ENCODE measurements at regions not wholly inside any gene's neighbourhood (a gene's known extent, or its start where the extent isn't known, plus 50 kb on each side); places are given as distances from the start of the nearest gene placed in this dataset.
A peak's percentile ranks its signal among the peaks of the same experiment; 100 is the strongest.
"Not testable (repeated sequence)": the region's sequence is repeated elsewhere in the genome, so short reads cannot be mapped to it uniquely, and the experiment has no call there.

- not testable (repeated sequence) for DNase-seq (ENCODE audit: low read depth)
Observed at GRCh38 chr5:34189246-34189645, 146.2 kb upstream of the C1QTNF3 start.

DNA sequence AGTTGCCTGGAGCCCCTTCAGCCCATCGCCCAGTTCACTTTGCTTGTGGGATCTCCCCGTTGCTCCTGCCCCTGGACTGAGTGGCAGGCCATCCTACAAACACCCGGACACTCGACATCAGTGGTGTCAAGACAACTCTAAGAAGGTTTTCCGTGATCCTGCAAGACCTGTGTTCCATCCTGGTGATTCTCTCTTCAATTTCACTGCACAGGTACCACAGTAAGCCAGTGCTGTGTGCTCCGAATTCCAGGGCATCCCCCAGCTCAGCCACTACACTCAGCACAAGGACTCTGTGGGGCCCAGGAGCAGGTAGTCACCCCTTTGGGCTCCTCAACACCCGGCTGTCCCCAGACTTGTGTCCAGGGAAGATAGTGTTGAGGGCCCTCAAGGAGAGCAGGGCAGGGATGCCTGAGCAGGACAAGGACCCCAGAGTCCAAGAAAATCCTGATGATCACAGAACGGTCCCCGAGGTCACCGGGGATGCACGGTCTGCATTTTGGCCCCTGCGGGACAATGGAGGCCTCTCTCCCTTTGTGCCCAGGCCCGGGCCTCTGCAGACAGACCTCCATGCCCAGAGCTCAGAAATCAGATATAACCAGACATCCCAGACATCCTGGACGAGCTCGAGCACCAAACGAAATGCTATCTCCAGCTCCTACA, 146.9 kb upstream of the C1QTNF3 start:
- peak; percentile 2 for DNase-seq (ENCODE audit: low read depth)

GRCh38 chr5:34190466-34190865, 147.5 kb upstream of the C1QTNF3 start:
- DNase-seq (ENCODE audit: low read depth) = peak; percentile 0

DNA sequence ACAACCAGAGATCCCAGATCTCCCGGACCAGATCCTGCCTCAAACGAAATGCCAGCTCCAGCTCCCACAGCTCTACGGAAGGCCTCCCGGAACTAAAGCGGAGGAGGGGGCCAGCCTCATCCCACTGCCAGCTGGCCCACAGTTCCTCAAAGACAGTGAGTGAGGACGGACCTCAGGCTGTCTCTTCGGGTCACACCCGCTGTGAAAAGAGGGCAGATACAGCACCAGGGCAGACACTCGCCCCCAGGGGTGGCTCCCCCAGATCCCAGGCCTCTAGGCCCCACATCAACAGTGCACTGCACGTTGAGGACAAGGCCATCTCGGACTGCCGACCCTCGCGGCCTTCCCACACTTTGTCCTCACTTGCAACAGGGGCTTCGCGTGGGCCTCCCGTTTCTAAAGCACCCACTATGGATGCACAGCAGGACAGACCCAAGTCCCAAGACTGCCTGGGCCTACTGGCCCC, 148.3 kb upstream of the C1QTNF3 start:
- peak; percentile 0 for DNase-seq (ENCODE audit: low read depth)

DNA sequence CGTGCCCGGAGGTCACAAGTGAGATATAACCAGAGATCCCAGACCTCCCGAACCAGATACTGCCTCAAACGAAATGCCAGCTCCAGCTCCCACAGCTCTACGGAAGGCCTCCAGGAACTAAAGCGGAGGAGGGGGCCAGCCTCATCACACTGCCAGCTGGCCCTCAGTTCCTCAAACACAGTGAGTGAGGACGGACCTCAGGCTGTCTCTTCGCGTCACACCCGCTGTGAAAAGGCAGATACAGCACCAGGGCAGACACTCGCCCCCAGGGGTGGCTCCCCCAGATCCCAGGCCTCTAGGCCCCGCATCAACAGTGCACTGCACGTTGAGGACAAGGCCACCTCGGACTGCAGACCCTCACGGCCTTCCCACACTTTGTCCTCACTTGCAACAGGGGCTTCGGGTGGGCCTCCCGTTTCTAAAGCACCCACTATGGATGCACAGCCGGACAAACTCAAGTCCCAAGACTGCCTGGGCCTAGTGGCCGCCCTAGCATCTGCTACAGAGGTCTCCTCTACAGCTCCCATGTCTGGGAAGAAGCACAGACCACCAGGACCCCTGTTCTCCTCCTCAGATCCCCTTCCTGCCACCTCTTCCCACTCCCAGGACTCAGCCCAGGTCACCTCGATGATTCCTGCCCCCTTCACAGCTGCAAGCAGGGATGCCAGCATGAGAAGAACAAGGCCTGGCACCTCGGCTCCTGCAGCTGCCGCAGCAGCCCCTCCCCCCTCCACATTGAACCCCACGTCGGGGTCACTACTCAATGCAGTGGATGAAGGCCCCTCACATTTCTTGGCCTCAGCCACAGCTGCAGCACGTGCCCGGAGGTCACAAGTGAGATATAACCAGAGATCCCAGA, 149.3 kb upstream of the C1QTNF3 start:
- DNase-seq (ENCODE audit: low read depth) = peak; percentile 5

GRCh38 chr5:34192923-34193262, 149.9 kb upstream of the C1QTNF3 start:
- DNase-seq (ENCODE audit: low read depth) = not testable (repeated sequence)

GRCh38 chr5:34193297-34193696, 150.3 kb upstream of the C1QTNF3 start:
- DNase-seq (ENCODE audit: low read depth) = not testable (repeated sequence)

GRCh38 chr5:34193804-34194203, 150.8 kb upstream of the C1QTNF3 start:
- peak; percentile 26 for DNase-seq (ENCODE audit: low read depth)

GRCh38 chr5:34196091-34196490, 153.1 kb upstream of the C1QTNF3 start:
- not testable (repeated sequence) for DNase-seq (ENCODE audit: low read depth)

DNA sequence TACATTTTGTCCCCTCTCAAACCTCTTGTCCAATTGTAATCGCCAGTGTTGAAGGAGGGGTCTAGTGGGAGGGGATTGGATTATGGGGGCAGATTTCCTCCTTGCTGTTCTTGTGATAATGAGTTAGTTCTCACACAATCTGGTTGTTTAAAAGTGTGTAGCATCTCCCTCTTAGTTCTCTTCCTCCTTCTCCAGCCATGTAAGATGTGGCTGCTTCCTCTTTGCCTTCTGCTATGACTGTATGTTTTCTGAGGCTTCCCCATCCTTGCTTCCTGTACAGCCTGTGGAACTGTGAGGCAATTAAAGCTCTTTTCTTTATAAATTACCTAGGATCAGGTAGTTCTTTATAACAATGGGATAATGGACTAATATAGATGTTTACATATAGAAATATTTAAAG, 162.3 kb upstream of the C1QTNF3 start:
- DNase-seq (ENCODE audit: low read depth) = not testable (repeated sequence)

DNA sequence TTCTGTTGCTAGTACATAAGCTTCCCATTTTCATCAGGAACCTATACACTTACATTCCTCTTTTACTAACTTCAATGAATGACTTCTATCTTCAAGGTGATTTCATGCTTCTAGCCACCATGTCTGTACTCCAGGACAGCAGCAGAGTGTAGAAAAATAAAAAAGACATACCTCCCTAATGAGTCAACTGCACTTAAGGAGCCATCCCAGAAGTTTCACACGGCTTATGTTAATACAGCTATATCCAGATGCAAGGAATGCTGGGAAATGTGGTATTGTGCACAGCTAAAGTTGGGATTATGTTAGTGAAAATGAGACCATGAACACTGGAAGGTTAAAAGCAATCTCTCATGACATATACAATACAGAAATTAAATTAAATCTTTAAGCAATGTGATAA, 174.4 kb upstream of the C1QTNF3 start:
- peak; percentile 89 for DNase-seq (ENCODE audit: low read depth)

GRCh38 chr5:34221329-34222073, 178.5 kb upstream of the C1QTNF3 start:
- not testable (repeated sequence) for DNase-seq (ENCODE audit: low read depth)

GRCh38 chr5:34223158-34223557, 180.1 kb upstream of the C1QTNF3 start:
- not testable (repeated sequence) for DNase-seq (ENCODE audit: low read depth)

GRCh38 chr5:34230402-34230801, 187.4 kb upstream of the C1QTNF3 start:
- DNase-seq (ENCODE audit: low read depth) = not testable (repeated sequence)

GRCh38 chr5:34243802-34244201, 200.8 kb upstream of the C1QTNF3 start:
- DNase-seq (ENCODE audit: low read depth) = not testable (repeated sequence)

- peak; percentile 73 for DNase-seq (ENCODE audit: low read depth)
Observed at GRCh38 chr5:34244281-34245031, 201.4 kb upstream of the C1QTNF3 start.

DNA sequence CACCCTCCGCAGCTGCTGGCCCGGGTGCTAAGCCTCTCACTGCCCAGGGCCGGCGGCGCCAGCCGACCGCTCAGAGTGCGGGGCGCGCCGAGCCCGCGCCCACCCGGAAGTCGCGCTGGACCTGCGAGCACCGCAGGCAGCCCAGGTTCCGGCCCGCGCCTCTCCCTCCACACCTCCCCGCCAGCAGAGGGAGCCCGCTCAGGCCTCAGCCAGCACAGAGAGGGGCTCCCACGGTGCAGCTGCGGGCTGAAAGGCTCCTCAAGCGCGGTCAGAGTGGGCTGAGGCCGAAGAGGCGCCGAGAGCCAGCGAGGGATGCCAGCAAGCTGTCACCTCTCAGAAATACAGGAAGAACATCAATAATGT, 202.0 kb upstream of the C1QTNF3 start:
- not testable (repeated sequence) for DNase-seq (ENCODE audit: low read depth)

- peak; percentile 27 for DNase-seq (ENCODE audit: low read depth)
Observed at GRCh38 chr5:34245813-34246212, 202.8 kb upstream of the C1QTNF3 start.

GRCh38 chr5:34258598-34258997, 215.6 kb upstream of the C1QTNF3 start:
- peak; percentile 0 for DNase-seq (ENCODE audit: low read depth)

DNA sequence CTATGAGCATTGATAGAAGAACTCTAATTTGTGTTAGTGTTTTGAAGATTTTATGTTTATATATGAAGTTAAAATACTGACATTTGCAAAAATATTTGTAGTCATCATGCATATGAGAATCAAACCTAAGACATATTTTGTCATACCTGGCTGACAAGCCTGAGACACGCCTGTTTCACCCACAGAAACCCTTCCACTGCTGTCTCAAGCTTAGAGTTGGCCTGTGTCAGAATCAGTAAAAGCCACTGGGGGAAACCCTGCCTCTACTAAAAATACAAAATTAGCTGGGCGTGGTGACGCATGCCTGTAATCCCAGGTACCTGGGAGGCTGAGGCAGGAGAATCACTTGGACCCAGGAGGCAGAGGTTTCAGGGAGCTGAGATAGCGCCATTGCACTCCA, 218.0 kb upstream of the C1QTNF3 start:
- DNase-seq (ENCODE audit: low read depth) = not testable (repeated sequence)

GRCh38 chr5:34266151-34266550, 223.1 kb upstream of the C1QTNF3 start:
- not testable (repeated sequence) for DNase-seq (ENCODE audit: low read depth)

GRCh38 chr5:34296759-34297158, 253.7 kb upstream of the C1QTNF3 start:
- not testable (repeated sequence) for DNase-seq (ENCODE audit: low read depth)
